AG04450 (cell line): ENCODE measurements at regions not wholly inside any gene's neighbourhood (a gene's known extent, or its start where the extent isn't known, plus 50 kb on each side); places are given as distances from the start of the nearest gene placed in this dataset. TPM values are rescaled to one million over a fixed set of nuclear protein-coding genes. Genes with fewer than 3 reads are reported as not detected.

Source experiments
- CTCF ChIA-PET: fragments of 300-600, 350-600 bp; formaldehyde crosslinking; extraction: SDS; loops from one replicate; lab custom pipeline; 2022; ENCODE audit warnings: antibody characterized with exemption, inconsistent platforms; lab: Charles Lee
- POLR2A ChIA-PET: fragments of 350-600 bp; formaldehyde crosslinking; extraction: SDS; loops from one replicate; lab custom pipeline; 2021; ENCODE audit warnings: antibody characterized with exemption, inconsistent platforms; lab: Yijun Ruan, JAX
- DNase-seq: peaks from one replicate; pipeline ENCODE4 v3.0.0-alpha.2; 2011; ENCODE audit warnings: low read depth, low spot score
- H3K27ac ChIP-seq: one replicate; pipeline ENCODE4 v1.5.1; 2012; ENCODE audit warnings: low read depth, low read length, control low read depth
- H3K27me3 ChIP-seq: one replicate; pipeline ENCODE4 v1.6.0; 2012; ENCODE audit warnings: low read length; ENCODE audit not compliant: control insufficient read depth, insufficient read depth
- H3K4me3 ChIP-seq: 2 replicates; pipeline ENCODE4 v1.5.1; 2011; ENCODE audit warnings: mild to moderate bottlenecking, low read depth, low read length, control low read depth
- H3K9me3 ChIP-seq: 2 replicates; pipeline ENCODE4 v1.5.1; 2012; ENCODE audit warnings: low read length; ENCODE audit not compliant: control insufficient read depth, insufficient read depth
- CTCF ChIP-seq: IDR thresholded peaks from 2 replicates; pipeline ENCODE4 v1.5.1; 2011; ENCODE audit warnings: low read depth, low read length, control low read depth, inconsistent platforms
- small RNA-seq: library from RNA; depleted of rRNA; stranded (forward); fragments of <200 nt; gene quantifications from one replicate; pipeline ENCODE3, GENCODE V24; 2012; ENCODE audit warnings: low read depth; ENCODE audit not compliant: insufficient read length

DNA sequence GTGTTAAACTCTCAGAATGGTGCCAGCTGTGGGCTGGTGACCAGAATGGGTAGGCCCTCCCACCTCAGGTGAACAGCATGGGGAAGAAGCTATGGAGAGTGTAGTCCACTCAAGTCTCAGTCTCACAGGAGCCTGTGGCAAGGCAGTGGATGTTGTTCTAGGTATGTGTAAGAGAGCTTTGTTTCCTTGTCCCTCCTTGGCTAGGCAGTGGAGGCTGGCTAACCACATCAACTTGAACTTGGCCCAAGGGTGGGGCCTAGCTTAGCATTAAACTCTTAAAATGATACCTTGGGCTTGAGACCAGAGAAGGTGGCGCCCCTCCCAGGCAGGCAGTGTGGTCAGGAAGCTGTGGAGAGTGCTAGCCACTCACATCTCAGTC, 53.2 kb upstream of the SLC4A10 start:
- CTCF ChIA-PET: interaction anchor here (0.7 to 1.4 kb wide), 3 partner anchors 73 to 376 kb away, joined by 3 to 7 read pairs (median 3); no protein-coding TSS in a partner anchor
- no peak for TF ChIP-seq CTCF
- Histone ChIP-seq H3K9me3 (no peaks in the 10 kb centered on the region), H3K27ac (no peak overlapping the region), H3K4me3 (no peak overlapping the region), H3K27me3 (no peaks in the 10 kb centered on the region)
- POLR2A ChIA-PET: no interaction called here
- no peak for DNase-seq

Small RNAs in the stretch of these regions (small RNA-seq; reads per million reads assigned to genes)
- gene RF01210: not detected
